Suppressor macrophage (primary cell): ENCODE measurements at regions not wholly inside any gene's neighbourhood (a gene's known extent, or its start where the extent isn't known, plus 50 kb on each side); places are given as distances from the start of the nearest gene placed in this dataset.

Experiments
- DNase-seq, 4 experiments: peaks; one replicate each; pipeline ENCODE4 v3.0.0-alpha.2; 2020 to 2022

GRCh38 chr4:106676173-106676921 lies 307.8 kb upstream of the GIMD1 start:
- DNase-seq: peak; percentile 57 to 89 (median 78)

- no peak for DNase-seq
Observed at GRCh38 chr4:106671716-106672115, 303.1 kb upstream of the GIMD1 start.

- no peak for DNase-seq
Observed at GRCh38 chr4:106670976-106671375, 302.4 kb upstream of the GIMD1 start.

GRCh38 chr4:106659371-106659770 lies 290.8 kb upstream of the GIMD1 start:
- DNase-seq: peak in 3 of 4 experiments; percentile 2 to 66 (median 51)

GRCh38 chr4:106652095-106652494 lies 283.5 kb upstream of the GIMD1 start:
- DNase-seq: no peak

GRCh38 chr4:106650701-106651100 lies 282.1 kb upstream of the GIMD1 start:
- DNase-seq: no peak

GRCh38 chr4:106647451-106647850 lies 278.9 kb upstream of the GIMD1 start:
- no peak for DNase-seq

GRCh38 chr4:106629268-106629625 lies 260.7 kb upstream of the GIMD1 start:
- DNase-seq: no peak

GRCh38 chr4:106628586-106629267 lies 260.1 kb upstream of the GIMD1 start:
- no peak for DNase-seq

GRCh38 chr4:106627051-106627450 lies 258.5 kb upstream of the GIMD1 start:
- no peak for DNase-seq

- no peak for DNase-seq
Observed at GRCh38 chr4:106624671-106625070, 256.1 kb upstream of the GIMD1 start.

GRCh38 chr4:106618956-106619355 lies 250.4 kb upstream of the GIMD1 start:
- DNase-seq: no peak

GRCh38 chr4:106615961-106616360 lies 247.4 kb upstream of the GIMD1 start:
- DNase-seq: no peak

- no peak for DNase-seq
Observed at GRCh38 chr4:106615410-106615945, 246.9 kb upstream of the GIMD1 start.

GRCh38 chr4:106614441-106614840 lies 245.9 kb upstream of the GIMD1 start:
- DNase-seq: no peak

GRCh38 chr4:106609917-106610316 lies 241.3 kb upstream of the GIMD1 start:
- no peak for DNase-seq

GRCh38 chr4:106607558-106607957 lies 239.0 kb upstream of the GIMD1 start:
- no peak for DNase-seq

- no peak for DNase-seq
Observed at GRCh38 chr4:106604319-106605051, 235.9 kb upstream of the GIMD1 start.

- DNase-seq: no peak
Observed at GRCh38 chr4:106603471-106603870, 234.9 kb upstream of the GIMD1 start.

GRCh38 chr4:106602711-106603110 lies 234.1 kb upstream of the GIMD1 start:
- DNase-seq: no peak

GRCh38 chr4:106601519-106601918 lies 232.9 kb upstream of the GIMD1 start:
- DNase-seq: no peak

GRCh38 chr4:106595906-106596305 lies 227.3 kb upstream of the GIMD1 start:
- no peak for DNase-seq

GRCh38 chr4:106594291-106594952 lies 225.8 kb upstream of the GIMD1 start:
- no peak for DNase-seq
